Panc1 (cell line): ENCODE measurements at regions not wholly inside any gene's neighbourhood (a gene's known extent, or its start where the extent isn't known, plus 50 kb on each side); places are given as distances from the start of the nearest gene placed in this dataset.

Experiments
- POLR2AphosphoS5 ChIP-seq: IDR thresholded peaks from 2 replicates; pipeline ENCODE4 v1.6.1; 2012; ENCODE audit warnings: mild to moderate bottlenecking, low read depth, low read length, moderate library complexity
- SIN3A ChIP-seq: IDR thresholded peaks from 2 replicates; pipeline ENCODE4 v1.6.1; 2012; ENCODE audit warnings: low read depth, mild to moderate bottlenecking, low read length, moderate library complexity, borderline replicate concordance; ENCODE audit not compliant: insufficient read depth
- TCF7L2 ChIP-seq: IDR thresholded peaks from 2 replicates; pipeline ENCODE4 v1.6.1; 2011; ENCODE audit warnings: mild to moderate bottlenecking, low read depth, low read length, inconsistent platforms
- TF ChIP-seq, protein P1 (sequence below): fragments of 450-650 bp; IDR thresholded peaks from 2 replicates; pipeline ENCODE4 v1.5.1; 2017; ENCODE audit warnings: mild to moderate bottlenecking
- TF ChIP-seq, protein P2 (sequence below), 2 experiments: IDR thresholded peaks; 2 replicates each; pipeline ENCODE4 v1.6.1; 2011 to 2012; ENCODE audit warnings: low read depth in 2 of 2, control low read depth in 1 of 2, low read length in 1 of 2, mild to moderate bottlenecking in 1 of 2, moderate library complexity in 1 of 2; ENCODE audit not compliant: insufficient read depth in 1 of 2

DNA sequence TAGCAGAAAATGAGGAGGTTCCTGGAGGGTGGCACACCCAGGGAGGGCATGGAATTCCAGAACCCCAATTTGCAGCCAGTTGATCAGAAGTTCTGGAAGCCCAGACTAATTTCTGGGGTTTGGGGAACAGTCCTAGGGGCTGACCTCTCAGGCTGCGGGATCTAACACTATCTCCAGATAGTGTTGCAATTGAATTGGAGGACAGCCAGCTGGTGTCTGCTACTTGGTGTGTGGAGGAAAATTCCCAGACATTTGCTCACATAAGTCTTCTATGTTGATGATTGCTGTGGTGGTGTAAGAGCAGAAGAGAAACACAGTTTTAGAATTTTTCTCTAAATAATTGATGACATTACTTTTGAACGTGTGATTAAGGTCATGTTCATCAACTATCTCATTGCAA, 154.3 kb upstream of the RNPC3 start:
- TF ChIP-seq SIN3A (no peak), POLR2AphosphoS5 (no peak), TCF7L2 (no peak)
- TF ChIP-seq, protein P1, sequence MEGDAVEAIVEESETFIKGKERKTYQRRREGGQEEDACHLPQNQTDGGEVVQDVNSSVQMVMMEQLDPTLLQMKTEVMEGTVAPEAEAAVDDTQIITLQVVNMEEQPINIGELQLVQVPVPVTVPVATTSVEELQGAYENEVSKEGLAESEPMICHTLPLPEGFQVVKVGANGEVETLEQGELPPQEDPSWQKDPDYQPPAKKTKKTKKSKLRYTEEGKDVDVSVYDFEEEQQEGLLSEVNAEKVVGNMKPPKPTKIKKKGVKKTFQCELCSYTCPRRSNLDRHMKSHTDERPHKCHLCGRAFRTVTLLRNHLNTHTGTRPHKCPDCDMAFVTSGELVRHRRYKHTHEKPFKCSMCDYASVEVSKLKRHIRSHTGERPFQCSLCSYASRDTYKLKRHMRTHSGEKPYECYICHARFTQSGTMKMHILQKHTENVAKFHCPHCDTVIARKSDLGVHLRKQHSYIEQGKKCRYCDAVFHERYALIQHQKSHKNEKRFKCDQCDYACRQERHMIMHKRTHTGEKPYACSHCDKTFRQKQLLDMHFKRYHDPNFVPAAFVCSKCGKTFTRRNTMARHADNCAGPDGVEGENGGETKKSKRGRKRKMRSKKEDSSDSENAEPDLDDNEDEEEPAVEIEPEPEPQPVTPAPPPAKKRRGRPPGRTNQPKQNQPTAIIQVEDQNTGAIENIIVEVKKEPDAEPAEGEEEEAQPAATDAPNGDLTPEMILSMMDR: no peak
- TF ChIP-seq, protein P2, sequence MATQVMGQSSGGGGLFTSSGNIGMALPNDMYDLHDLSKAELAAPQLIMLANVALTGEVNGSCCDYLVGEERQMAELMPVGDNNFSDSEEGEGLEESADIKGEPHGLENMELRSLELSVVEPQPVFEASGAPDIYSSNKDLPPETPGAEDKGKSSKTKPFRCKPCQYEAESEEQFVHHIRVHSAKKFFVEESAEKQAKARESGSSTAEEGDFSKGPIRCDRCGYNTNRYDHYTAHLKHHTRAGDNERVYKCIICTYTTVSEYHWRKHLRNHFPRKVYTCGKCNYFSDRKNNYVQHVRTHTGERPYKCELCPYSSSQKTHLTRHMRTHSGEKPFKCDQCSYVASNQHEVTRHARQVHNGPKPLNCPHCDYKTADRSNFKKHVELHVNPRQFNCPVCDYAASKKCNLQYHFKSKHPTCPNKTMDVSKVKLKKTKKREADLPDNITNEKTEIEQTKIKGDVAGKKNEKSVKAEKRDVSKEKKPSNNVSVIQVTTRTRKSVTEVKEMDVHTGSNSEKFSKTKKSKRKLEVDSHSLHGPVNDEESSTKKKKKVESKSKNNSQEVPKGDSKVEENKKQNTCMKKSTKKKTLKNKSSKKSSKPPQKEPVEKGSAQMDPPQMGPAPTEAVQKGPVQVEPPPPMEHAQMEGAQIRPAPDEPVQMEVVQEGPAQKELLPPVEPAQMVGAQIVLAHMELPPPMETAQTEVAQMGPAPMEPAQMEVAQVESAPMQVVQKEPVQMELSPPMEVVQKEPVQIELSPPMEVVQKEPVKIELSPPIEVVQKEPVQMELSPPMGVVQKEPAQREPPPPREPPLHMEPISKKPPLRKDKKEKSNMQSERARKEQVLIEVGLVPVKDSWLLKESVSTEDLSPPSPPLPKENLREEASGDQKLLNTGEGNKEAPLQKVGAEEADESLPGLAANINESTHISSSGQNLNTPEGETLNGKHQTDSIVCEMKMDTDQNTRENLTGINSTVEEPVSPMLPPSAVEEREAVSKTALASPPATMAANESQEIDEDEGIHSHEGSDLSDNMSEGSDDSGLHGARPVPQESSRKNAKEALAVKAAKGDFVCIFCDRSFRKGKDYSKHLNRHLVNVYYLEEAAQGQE (IDR thresholded peaks at IDR 0.05; ENCODE audit: insufficient read depth in 1 of 2, low read depth in 2 of 2, low read length in 1 of 2): no peak
